ENCODE measurements at regions not wholly inside any gene's neighbourhood (a gene's known extent, or its start where the extent isn't known, plus 50 kb on each side); places are given as distances from the start of the nearest gene placed in this dataset.

GRCh38 chr6:169960521-169960885 lies 209.1 kb downstream of the ERMARD start:
- no peak for TF ChIP-seq CTCF (IDR thresholded peaks at IDR 0.05; ENCODE audit: low read depth, low read length)
- H3K4me3 ChIP-seq (ENCODE audit: low read depth, low read length), result no peak overlapping the region

GRCh38 chr6:169960003-169960344 lies 208.6 kb downstream of the ERMARD start:
- TF ChIP-seq CTCF (IDR thresholded peaks at IDR 0.05; ENCODE audit: low read depth, low read length), result no peak
- no peak overlapping the region for H3K4me3 ChIP-seq (ENCODE audit: low read depth, low read length)

- no peak overlapping the region for H3K4me3 ChIP-seq (ENCODE audit: low read depth, low read length)
- no peak for TF ChIP-seq CTCF (IDR thresholded peaks at IDR 0.05; ENCODE audit: low read depth, low read length)
Measured at GRCh38 chr6:169959136-169960002, 207.9 kb downstream of the ERMARD start.

GRCh38 chr6:169958510-169958909 lies 207.1 kb downstream of the ERMARD start:
- no peak for TF ChIP-seq CTCF (IDR thresholded peaks at IDR 0.05; ENCODE audit: low read depth, low read length)
- no peak overlapping the region for H3K4me3 ChIP-seq (ENCODE audit: low read depth, low read length)

- H3K4me3 ChIP-seq (ENCODE audit: low read depth, low read length), result no peak overlapping the region
- no peak for TF ChIP-seq CTCF (IDR thresholded peaks at IDR 0.05; ENCODE audit: low read depth, low read length)
Measured at GRCh38 chr6:169957351-169957963, 206.0 kb downstream of the ERMARD start.

- no peak overlapping the region for H3K4me3 ChIP-seq (ENCODE audit: low read depth, low read length)
- TF ChIP-seq CTCF (IDR thresholded peaks at IDR 0.05; ENCODE audit: low read depth, low read length), result no peak
Measured at GRCh38 chr6:169956580-169956979, 205.2 kb downstream of the ERMARD start.

- TF ChIP-seq CTCF (IDR thresholded peaks at IDR 0.05; ENCODE audit: low read depth, low read length), result no peak
- no peak overlapping the region for H3K4me3 ChIP-seq (ENCODE audit: low read depth, low read length)
Measured at GRCh38 chr6:169955731-169956437, 204.5 kb downstream of the ERMARD start.

Data from WI38 (cell line).